ENCODE measurements at regions not wholly inside any gene's neighbourhood (a gene's known extent, or its start where the extent isn't known, plus 50 kb on each side); places are given as distances from the start of the nearest gene placed in this dataset.

- no peak overlapping the region for H3K4me3 ChIP-seq (ENCODE audit: low read depth, low read length)
- DNase-seq (ENCODE audit: low read depth), result no peak
- no peak for TF ChIP-seq CTCF (conservative IDR thresholded peaks at IDR 0.05; ENCODE audit: low read depth, low read length)
Measured at GRCh38 chr15:87661454-87662355, 594.8 kb downstream of the NTRK3 start.

DNA sequence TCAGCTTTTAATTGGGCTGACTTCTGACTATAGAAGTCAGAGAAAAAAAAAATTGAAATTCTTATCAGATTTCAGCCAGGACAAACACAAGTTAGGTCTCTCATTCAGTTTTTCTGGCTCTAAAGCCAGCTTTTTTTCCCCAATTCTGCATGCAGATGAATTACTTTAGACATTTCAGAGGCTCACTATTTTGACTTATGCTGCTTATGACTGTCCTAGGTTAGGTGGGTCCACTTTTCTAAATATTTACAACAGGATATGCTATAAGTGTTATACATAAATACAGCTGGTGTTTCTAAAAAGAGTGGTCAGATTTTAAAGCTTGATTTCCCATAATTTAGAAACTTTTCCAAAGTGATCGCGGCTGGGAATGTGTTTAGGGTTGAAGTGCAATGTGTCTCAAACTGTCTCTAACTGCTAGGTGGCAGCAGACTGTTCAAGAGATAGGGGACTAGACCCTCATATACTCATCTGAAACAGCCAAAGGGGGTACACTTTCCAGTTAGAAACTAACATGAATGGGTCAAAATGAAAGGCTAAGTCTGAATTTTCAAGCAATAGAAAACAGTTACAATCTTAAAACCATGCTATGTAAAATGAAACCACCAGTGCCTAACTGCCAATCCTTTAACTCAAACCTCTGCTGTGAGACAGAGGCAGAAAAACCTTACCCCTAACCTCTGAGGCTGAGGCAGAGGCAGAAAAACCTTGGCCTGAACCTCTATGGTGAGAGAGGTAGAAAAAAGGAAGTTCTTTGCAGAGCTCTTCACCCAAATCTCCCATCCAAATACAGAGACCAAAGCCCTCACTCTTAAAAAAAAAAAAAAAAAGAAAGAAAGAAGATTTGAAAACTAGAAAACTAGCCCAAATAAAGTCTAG is 596.0 kb downstream of the NTRK3 start:
- no peak overlapping the region for H3K4me3 ChIP-seq (ENCODE audit: low read depth, low read length)
- DNase-seq (ENCODE audit: low read depth), result no peak
- peak; percentile 26 for TF ChIP-seq CTCF (conservative IDR thresholded peaks at IDR 0.05; ENCODE audit: low read depth, low read length)

DNA sequence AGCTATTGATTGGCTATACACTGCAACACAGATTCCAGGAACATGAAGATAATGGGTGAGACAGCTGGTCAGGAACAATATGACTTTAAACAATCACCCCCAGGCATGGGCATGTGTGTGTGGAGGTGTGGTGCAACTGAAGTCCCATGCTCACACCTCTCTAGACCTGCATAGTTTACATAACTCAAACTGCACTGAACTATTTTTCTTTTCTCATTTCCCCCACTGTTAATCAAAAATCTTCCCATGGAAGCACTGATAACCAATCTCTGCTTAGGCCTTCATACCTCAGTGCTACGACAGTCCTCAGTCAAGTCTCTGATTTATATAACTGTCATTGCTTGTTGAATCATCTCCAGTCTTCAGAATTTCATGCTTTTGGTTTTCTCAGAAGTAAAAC is 600.2 kb downstream of the NTRK3 start:
- no peak for TF ChIP-seq CTCF (conservative IDR thresholded peaks at IDR 0.05; ENCODE audit: low read depth, low read length)
- H3K4me3 ChIP-seq (ENCODE audit: low read depth, low read length), result no peak overlapping the region
- no peak for DNase-seq (ENCODE audit: low read depth)

- TF ChIP-seq CTCF (conservative IDR thresholded peaks at IDR 0.05; ENCODE audit: low read depth, low read length), result no peak
- H3K4me3 ChIP-seq (ENCODE audit: low read depth, low read length), result no peak overlapping the region
- DNase-seq (ENCODE audit: low read depth), result no peak
Measured at GRCh38 chr15:87653646-87654045, 602.9 kb downstream of the NTRK3 start.

DNA sequence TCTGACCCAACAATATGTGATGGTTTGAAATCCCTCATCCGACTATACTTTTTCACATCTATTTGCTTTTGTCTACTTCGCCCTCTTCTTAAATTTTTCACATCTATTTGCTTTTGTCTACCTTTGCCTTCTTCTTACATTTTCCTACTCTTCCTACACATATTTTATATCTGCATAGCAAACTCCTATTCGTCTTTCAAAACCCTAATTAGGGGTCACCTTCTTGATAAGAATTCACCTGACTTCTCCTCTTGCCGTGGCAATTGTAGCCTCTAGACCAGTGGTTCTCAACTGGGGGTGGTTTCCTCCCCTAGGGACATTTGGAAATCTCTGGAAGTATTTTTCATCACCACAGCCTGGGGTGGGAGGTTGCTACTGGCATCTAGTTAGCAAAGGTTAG is 607.4 kb downstream of the NTRK3 start:
- no peak overlapping the region for H3K4me3 ChIP-seq (ENCODE audit: low read depth, low read length)
- no peak for TF ChIP-seq CTCF (conservative IDR thresholded peaks at IDR 0.05; ENCODE audit: low read depth, low read length)
- no peak for DNase-seq (ENCODE audit: low read depth)

GRCh38 chr15:87648278-87648677 is 608.3 kb downstream of the NTRK3 start:
- no peak overlapping the region for H3K4me3 ChIP-seq (ENCODE audit: low read depth, low read length)
- no peak for DNase-seq (ENCODE audit: low read depth)
- no peak for TF ChIP-seq CTCF (conservative IDR thresholded peaks at IDR 0.05; ENCODE audit: low read depth, low read length)
